HEK293 (cell line): ENCODE measurements at regions not wholly inside any gene's neighbourhood (a gene's known extent, or its start where the extent isn't known, plus 50 kb on each side); places are given as distances from the start of the nearest gene placed in this dataset.

Experiments used
- CTCF ChIA-PET: fragments of 350-600 bp; formaldehyde crosslinking; extraction: SDS; loops from one replicate; lab custom pipeline; 2021; ENCODE audit warnings: antibody characterized with exemption; lab: Yijun Ruan, JAX
- POLR2A ChIA-PET: fragments of 300-600 bp; formaldehyde crosslinking; extraction: SDS; loops from one replicate; lab custom pipeline; 2020; ENCODE audit warnings: antibody characterized with exemption, inconsistent platforms; lab: Yijun Ruan, JAX
- H3K27ac ChIP-seq: fragments of 200-500 bp; sonication (Bioruptor generic); 2 replicates; pipeline ENCODE4 v1.5.1; 2014; ENCODE audit warnings: low read depth, low read length, control low read depth, inconsistent platforms; ENCODE audit errors: extremely low read depth
- H3K36me3 ChIP-seq, 2 experiments: fragments of 200-500 bp in 1 of 2; sonication (Bioruptor generic) in 1 of 2; 1 replicate in 1 of 2; 2 replicates in 1 of 2; pipeline ENCODE4 v1.5.1; 2014 to 2017; ENCODE audit warnings: inconsistent platforms in 2 of 2, low read length in 2 of 2; ENCODE audit not compliant: control insufficient read depth in 2 of 2, insufficient read depth in 1 of 2
- H3K4me1 ChIP-seq: fragments of 200-500 bp; sonication (Bioruptor generic); 2 replicates; pipeline ENCODE4 v1.5.1; 2014; ENCODE audit warnings: mild to moderate bottlenecking, low read length, inconsistent platforms; ENCODE audit not compliant: control insufficient read depth, insufficient read depth
- H3K4me3 ChIP-seq: 2 replicates; pipeline ENCODE4 v1.5.1; 2011; ENCODE audit warnings: low read depth, mild to moderate bottlenecking, control low read depth, low read length, moderate library complexity
- H3K9me3 ChIP-seq: fragments of 200-500 bp; sonication (Bioruptor generic); 2 replicates; pipeline ENCODE4 v1.5.1; 2014; ENCODE audit warnings: low read depth, low read length, inconsistent platforms; ENCODE audit not compliant: control insufficient read depth, insufficient read depth
- GLIS2 ChIP-seq: fragments of 450-650 bp; formaldehyde crosslinking; IDR thresholded peaks from 2 replicates; pipeline ENCODE4 v1.5.1; 2016; ENCODE audit warnings: missing biosample characterization, missing genetic modification characterization
- OVOL3 ChIP-seq: fragments of 450-650 bp; formaldehyde crosslinking; IDR thresholded peaks from 2 replicates; pipeline ENCODE4 v1.5.1; 2016; ENCODE audit warnings: missing biosample characterization, missing genetic modification characterization
- PBX3 ChIP-seq: sonication (generic); formaldehyde crosslinking; IDR thresholded peaks from 2 replicates; pipeline ENCODE4 v1.8.1; 2022; ENCODE audit warnings: mild to moderate bottlenecking, moderate library complexity, missing genetic modification reagents
- REPIN1 ChIP-seq: fragments of 450-650 bp; formaldehyde crosslinking; IDR thresholded peaks from 2 replicates; pipeline ENCODE4 v1.5.1; 2017; ENCODE audit warnings: missing biosample characterization, missing genetic modification characterization, low read depth
- SP7 ChIP-seq: fragments of 450-650 bp; formaldehyde crosslinking; IDR thresholded peaks from 2 replicates; pipeline ENCODE4 v1.5.1; 2016; ENCODE audit warnings: missing biosample characterization, missing genetic modification characterization
- ZBTB49 ChIP-seq: fragments of 450-650 bp; formaldehyde crosslinking; IDR thresholded peaks from 2 replicates; pipeline ENCODE4 v1.5.1; 2016; ENCODE audit warnings: missing biosample characterization, missing genetic modification characterization, low read depth
- ZNF18 ChIP-seq: fragments of 450-650 bp; formaldehyde crosslinking; IDR thresholded peaks from 2 replicates; pipeline ENCODE4 v1.5.1; 2016; ENCODE audit warnings: missing biosample characterization, missing genetic modification characterization
- ZNF202 ChIP-seq: fragments of 450-650 bp; formaldehyde crosslinking; IDR thresholded peaks from 2 replicates; pipeline ENCODE4 v1.5.1; 2016; ENCODE audit warnings: missing biosample characterization, missing genetic modification characterization, borderline replicate concordance
- ZNF404 ChIP-seq: fragments of 450-650 bp; formaldehyde crosslinking; IDR thresholded peaks from 2 replicates; pipeline ENCODE4 v1.5.1; 2017; ENCODE audit warnings: missing biosample characterization, missing genetic modification characterization
- ZNF518A ChIP-seq: fragments of 450-650 bp; formaldehyde crosslinking; conservative IDR thresholded peaks from 2 replicates; pipeline ENCODE4 v1.5.1; 2016; ENCODE audit warnings: low read depth, missing biosample characterization, missing genetic modification characterization
- ZNF529 ChIP-seq: fragments of 450-650 bp; formaldehyde crosslinking; IDR thresholded peaks from 2 replicates; pipeline ENCODE4 v1.5.1; 2017; ENCODE audit warnings: missing genetic modification characterization, missing biosample characterization; ENCODE audit not compliant: insufficient replicate concordance
- ZNF629 ChIP-seq: fragments of 450-650 bp; formaldehyde crosslinking; IDR thresholded peaks from 2 replicates; pipeline ENCODE4 v1.5.1; 2017; ENCODE audit warnings: missing biosample characterization, missing genetic modification characterization
- ZNF777 ChIP-seq: fragments of 450-650 bp; formaldehyde crosslinking; IDR thresholded peaks from 2 replicates; pipeline ENCODE4 v1.5.1; 2017; ENCODE audit warnings: missing biosample characterization, missing genetic modification characterization, borderline replicate concordance

- ChIA-PET POLR2A (no interaction called here), CTCF (no interaction called here)
- Histone ChIP-seq H3K4me3 (no peak overlapping the region), H3K4me1 (no peaks in the 10 kb centered on the region), H3K9me3 (no peaks in the 10 kb centered on the region), H3K27ac (no peak overlapping the region), H3K36me3 (no peaks in the 10 kb centered on the region)
- TF ChIP-seq PBX3: no peak
- TF ChIP-seq REPIN1 (tag by site-specific recombination): no peak
- no peak for TF ChIP-seq ZNF777
- TF ChIP-seq OVOL3: no peak
- no peak for TF ChIP-seq ZNF629 (tag by site-specific recombination)
These were observed 1268.9 kb upstream of the TMEM132C start for GRCh38 chr12:126998031-126998430.

GRCh38 chr12:126998747-126999285 is 1268.2 kb upstream of the TMEM132C start:
- H3K4me3 ChIP-seq: no peak overlapping the region
- no peaks in the 10 kb centered on the region for H3K4me1 ChIP-seq
- ChIA-PET CTCF (no interaction called here), POLR2A (no interaction called here)
- no peaks in the 10 kb centered on the region for H3K9me3 ChIP-seq
- H3K36me3 ChIP-seq: no peaks in the 10 kb centered on the region
- no peak for TF ChIP-seq ZNF18
- TF ChIP-seq ZNF404 (tag by site-specific recombination): no peak
- TF ChIP-seq ZNF529 (tag by site-specific recombination): no peak
- no peak for TF ChIP-seq ZNF518A (tag by site-specific recombination)
- TF ChIP-seq ZNF202: no peak
- TF ChIP-seq SP7: no peak
- no peak for TF ChIP-seq GLIS2 (tag by site-specific recombination)
- TF ChIP-seq ZBTB49 (tag by site-specific recombination): no peak
- H3K27ac ChIP-seq: no peak overlapping the region
